ENCODE measurements at regions not wholly inside any gene's neighbourhood (a gene's known extent, or its start where the extent isn't known, plus 50 kb on each side); places are given as distances from the start of the nearest gene placed in this dataset.

- Histone ChIP-seq H3K36me3 (ENCODE audit: insufficient read depth, low read length) (no peaks in the 10 kb centered on the region), H3K9me3 (ENCODE audit: low read length) (no peaks in the 10 kb centered on the region), H3K4me2 (ENCODE audit: low read length) (no peak overlapping the region), H3K9ac (ENCODE audit: low read length) (no peak overlapping the region), H3F3A (ENCODE audit: insufficient read depth, low read length) (no peaks in the 10 kb centered on the region), H3K4me3 (ENCODE audit: low read depth, low read length, poor library complexity, severe bottlenecking) (no peak overlapping the region), H3K4me1 (ENCODE audit: insufficient read depth, low read length, severe bottlenecking) (no peaks in the 10 kb centered on the region), H3K27me3 (ENCODE audit: insufficient read depth, low read length) (peaks cover 4% of the 10 kb centered on the region; the same call in 1 of the 2 replicates), H3K9me2 (ENCODE audit: low read depth, low read length) (no peaks in the 10 kb centered on the region), H3K27ac (ENCODE audit: low read depth, low read length, poor library complexity, severe bottlenecking) (no peak overlapping the region), H2AFZ (ENCODE audit: low read length) (no peak overlapping the region), H4K20me1 (ENCODE audit: insufficient read depth, low read length) (no peaks in the 10 kb centered on the region), H3K79me2 (ENCODE audit: insufficient read depth, low read length) (no peaks in the 10 kb centered on the region)
- TF ChIP-seq CTCF (IDR thresholded peaks at IDR 0.05; ENCODE audit: low read length): no peak
- TF ChIP-seq EZH2 (IDR thresholded peaks at IDR 0.05; ENCODE audit: borderline replicate concordance, low read length): no peak
These were observed 156.2 kb upstream of the MGMT start for GRCh38 chr10:129310881-129311280.

GRCh38 chr10:129319934-129320333 is 147.1 kb upstream of the MGMT start:
- no peak overlapping the region for H3K27ac ChIP-seq (ENCODE audit: low read depth, low read length, poor library complexity, severe bottlenecking)
- no peaks in the 10 kb centered on the region for H4K20me1 ChIP-seq (ENCODE audit: insufficient read depth, low read length)
- no peaks in the 10 kb centered on the region for H3K27me3 ChIP-seq (ENCODE audit: insufficient read depth, low read length)
- H3K9ac ChIP-seq (ENCODE audit: low read length): no peak overlapping the region
- H2AFZ ChIP-seq (ENCODE audit: low read length): no peak overlapping the region
- H3K36me3 ChIP-seq (ENCODE audit: insufficient read depth, low read length): no peaks in the 10 kb centered on the region
- no peak overlapping the region for H3K4me3 ChIP-seq (ENCODE audit: low read depth, low read length, poor library complexity, severe bottlenecking)
- 0 out of 2 replicates have a peak, but pooled peaks cover 4% of the 10 kb centered on the region for H3K9me3 ChIP-seq (ENCODE audit: low read length)
- H3F3A ChIP-seq (ENCODE audit: insufficient read depth, low read length): no peaks in the 10 kb centered on the region
- H3K9me2 ChIP-seq (ENCODE audit: low read depth, low read length): no peaks in the 10 kb centered on the region
- no peak overlapping the region for H3K4me2 ChIP-seq (ENCODE audit: low read length)
- H3K4me1 ChIP-seq (ENCODE audit: insufficient read depth, low read length, severe bottlenecking): no peaks in the 10 kb centered on the region
- TF ChIP-seq EZH2 (IDR thresholded peaks at IDR 0.05; ENCODE audit: borderline replicate concordance, low read length) (no peak), CTCF (IDR thresholded peaks at IDR 0.05; ENCODE audit: low read length) (no peak)
- no peaks in the 10 kb centered on the region for H3K79me2 ChIP-seq (ENCODE audit: insufficient read depth, low read length)

- Histone ChIP-seq H3K36me3 (ENCODE audit: insufficient read depth, low read length) (no peaks in the 10 kb centered on the region), H2AFZ (ENCODE audit: low read length) (no peak overlapping the region), H3K9ac (ENCODE audit: low read length) (no peak overlapping the region), H3K9me3 (ENCODE audit: low read length) (0 out of 2 replicates have a peak, but pooled peaks cover 4% of the 10 kb centered on the region), H3K9me2 (ENCODE audit: low read depth, low read length) (no peaks in the 10 kb centered on the region), H3K27ac (ENCODE audit: low read depth, low read length, poor library complexity, severe bottlenecking) (no peak overlapping the region), H3F3A (ENCODE audit: insufficient read depth, low read length) (no peaks in the 10 kb centered on the region), H3K27me3 (ENCODE audit: insufficient read depth, low read length) (no peaks in the 10 kb centered on the region), H3K79me2 (ENCODE audit: insufficient read depth, low read length) (no peaks in the 10 kb centered on the region), H3K4me1 (ENCODE audit: insufficient read depth, low read length, severe bottlenecking) (no peaks in the 10 kb centered on the region), H3K4me2 (ENCODE audit: low read length) (no peak overlapping the region), H4K20me1 (ENCODE audit: insufficient read depth, low read length) (no peaks in the 10 kb centered on the region), H3K4me3 (ENCODE audit: low read depth, low read length, poor library complexity, severe bottlenecking) (no peak overlapping the region)
- TF ChIP-seq CTCF (IDR thresholded peaks at IDR 0.05; ENCODE audit: low read length) (no peak), EZH2 (IDR thresholded peaks at IDR 0.05; ENCODE audit: borderline replicate concordance, low read length) (no peak)
These were observed 146.7 kb upstream of the MGMT start for GRCh38 chr10:129320340-129320739.
